Heart left ventricle (tissue), 16 donors: ENCODE measurements at regions not wholly inside any gene's neighbourhood (a gene's known extent, or its start where the extent isn't known, plus 50 kb on each side); places are given as distances from the start of the nearest gene placed in this dataset.

Experiments used
- ATAC-seq, 4 donors: fragments of 200-7000 bp; cut with Tn5 transposase; one replicate each; pipeline ENCODE4 v1.9.1; 2020 to 2022; ENCODE audit warnings: moderate library complexity in 4 of 4, mild to moderate bottlenecking in 3 of 4, moderate number of reproducible peaks in 1 of 4
- DNase-seq, 5 donors: peaks; one replicate each; pipeline ENCODE4 v3.0.0-alpha.2; 2020
- H3K27ac ChIP-seq, 12 donors: fragments of 200-600 bp; sonication (generic) in 4 of 12; one replicate each; pipeline versions ENCODE4 v1.5.0 to v1.8.0; 2016 to 2022; ENCODE audit warnings: mild to moderate bottlenecking in 2 of 12
- H3K27me3 ChIP-seq, 9 donors: fragments of 200-600 bp; sonication (generic) in 2 of 9; one replicate each; pipeline versions ENCODE4 v1.5.1 to v1.8.0; 2016 to 2022; ENCODE audit warnings: mild to moderate bottlenecking in 3 of 9
- H3K36me3 ChIP-seq, 9 donors: fragments of 200-600 bp; sonication (generic) in 2 of 9; one replicate each; pipeline versions ENCODE4 v1.5.0 to v1.8.0; 2018 to 2022; ENCODE audit warnings: mild to moderate bottlenecking in 2 of 9
- H3K4me1 ChIP-seq, 12 donors: fragments of 200-600 bp; sonication (generic) in 4 of 12; one replicate each; pipeline versions ENCODE4 v1.5.0 to v1.8.0; 2016 to 2022; ENCODE audit warnings: mild to moderate bottlenecking in 3 of 12
- H3K4me3 ChIP-seq, 12 donors: fragments of 200-600 bp; sonication (generic) in 4 of 12; one replicate each; pipeline versions ENCODE4 v1.5.0 to v1.8.0; 2017 to 2022; ENCODE audit warnings: mild to moderate bottlenecking in 9 of 12, moderate library complexity in 4 of 12
- H3K9me3 ChIP-seq, 12 donors: fragments of 200-600 bp; sonication (generic) in 4 of 12; one replicate each; pipeline versions ENCODE4 v1.5.0 to v1.8.0; 2016 to 2022; ENCODE audit warnings: mild to moderate bottlenecking in 1 of 12
- CTCF ChIP-seq, 12 donors: fragments of 200-600 bp; sonication (generic) in 4 of 12; IDR thresholded peaks; one replicate each; pipeline versions ENCODE4 v1.5.0 to v1.8.0; 2018 to 2022; ENCODE audit warnings: antibody characterized with exemption in 12 of 12, mild to moderate bottlenecking in 5 of 12
- POLR2A ChIP-seq, 2 donors: fragments of 450-650 bp; IDR thresholded peaks; one replicate each; pipeline ENCODE4 v1.6.1; 2017; ENCODE audit warnings: antibody characterized with exemption in 2 of 2, mild to moderate bottlenecking in 2 of 2, moderate library complexity in 2 of 2
- WGBS, 4 donors: extraction: QIAGEN DNeasy Blood & Tissue Kit in 2 of 4; methylation state at CpG; one replicate each; pipeline versions ENCODE4 v1.1.5 to v1.1.7; 2013 to 2018; 5-methylcytosine and 5-hydroxymethylcytosine counted together
- intact Hi-C, 10 donors: fragments of 100-400 bp; cut with DNase I; formaldehyde crosslinking; loops; one replicate each; pipeline versions ENCODE4 v1.11.1 to v1.14.2; 2022
- donor health status: ischemic (EF 13 %, LVEDD 7.1; RV severe dilation, severe dysfunction).
- donor health status: healthy with polysubstance abuse.
- donor health status: DM: no; HTN: yes; CAD: no.
- donor health status: DM: no; HTN: no; CAD: no.
- donor health status: ischemic (EF 25% LVEDD 6.9; RV normal size, moderate dysfunction).
- donor health status: ischemic (EF 25% LVEDD 5.7; RV mildly dilated, moderate dysfunction).
- donor health status: healthy.
- donor health status: DM: yes; HTN: yes; CAD: no.
- donor health status: ischemic (EF 35%, LVEDD 5.7; RV mildly dilated, moderate dysfunction).
- donor health status: nonischemic (EF 11% LVEDD 7.7; RV severe dilation, severe dysfunction).
- donor health status: DM: yes; HTN: yes; CAD: no.
- donor health status: PGD.
- donor health status: ischemic (EF 29% LVEDD 5.4; RV normal size, mild dysfunction).
- donor health status: nonischemic (EF 23%, LVEDD 6.1; RV moderate dilation, normal function).

GRCh38 chr4:112966701-112967488, 82.6 kb upstream of the ANK2 start:
- Histone ChIP-seq H3K4me3 (no peak overlapping the region), H3K27ac (no peak overlapping the region), H3K9me3 (peaks cover 0 to 9% (median 0%) of the 10 kb centered on the region in 12 donors), H3K4me1 (no peaks in the 10 kb centered on the region), H3K36me3 (no peaks in the 10 kb centered on the region), H3K27me3 (no peaks in the 10 kb centered on the region)
- DNase-seq (no peak), ATAC-seq (no peak)
- TF ChIP-seq POLR2A (IDR thresholded peaks at IDR 0.05) = no peak
- TF ChIP-seq CTCF (IDR thresholded peaks at IDR 0.05) = no peak
- intact Hi-C loops = no loop called here
- 88 to 95% (median 90%) methylated on average over 5 of the region's 5 CpGs for WGBS, 4 donors

- H3K9me3 ChIP-seq = peaks cover 0 to 9% (median 0%) of the 10 kb centered on the region in 12 donors
- intact Hi-C loops = no loop called here
- TF ChIP-seq POLR2A (IDR thresholded peaks at IDR 0.05) (no peak), CTCF (IDR thresholded peaks at IDR 0.05) (no peak)
- ATAC-seq (no peak), DNase-seq (no peak)
- H3K4me3 ChIP-seq = no peak overlapping the region
- H3K4me1 ChIP-seq = no peaks in the 10 kb centered on the region
- H3K27me3 ChIP-seq = no peaks in the 10 kb centered on the region
- H3K36me3 ChIP-seq = no peaks in the 10 kb centered on the region
- H3K27ac ChIP-seq = no peak overlapping the region
Observed at GRCh38 chr4:112968451-112969159, 80.8 kb upstream of the ANK2 start.

- TF ChIP-seq CTCF (IDR thresholded peaks at IDR 0.05) (no peak), POLR2A (IDR thresholded peaks at IDR 0.05) (no peak)
- Histone ChIP-seq H3K4me3 (no peak overlapping the region), H3K27ac (no peak overlapping the region), H3K36me3 (no peaks in the 10 kb centered on the region), H3K27me3 (no peaks in the 10 kb centered on the region), H3K4me1 (no peaks in the 10 kb centered on the region), H3K9me3 (no peaks in the 10 kb centered on the region)
- ATAC-seq (no peak), DNase-seq (no peak)
- 93 to 96% (median 96%) methylated on average over 2 of the region's 2 CpGs for whole genome bisulfite sequencing, 4 donors
- intact Hi-C loops = no loop called here
Observed at GRCh38 chr4:112970903-112971302, 78.5 kb upstream of the ANK2 start.

GRCh38 chr4:112973750-112974251, 75.7 kb upstream of the ANK2 start:
- Histone ChIP-seq H3K36me3 (no peaks in the 10 kb centered on the region), H3K27me3 (no peaks in the 10 kb centered on the region), H3K27ac (no peak overlapping the region), H3K4me1 (no peaks in the 10 kb centered on the region), H3K4me3 (no peak overlapping the region), H3K9me3 (no peaks in the 10 kb centered on the region)
- ATAC-seq (no peak), DNase-seq (no peak)
- intact Hi-C loops = no loop called here
- TF ChIP-seq CTCF (IDR thresholded peaks at IDR 0.05) = no peak
- no peak for TF ChIP-seq POLR2A (IDR thresholded peaks at IDR 0.05)
- 81 to 93% (median 86%) methylated on average over 2 of the region's 2 CpGs for WGBS, 4 donors
